ENCODE measurements at regions not wholly inside any gene's neighbourhood (a gene's known extent, or its start where the extent isn't known, plus 50 kb on each side); places are given as distances from the start of the nearest gene placed in this dataset.

DNA sequence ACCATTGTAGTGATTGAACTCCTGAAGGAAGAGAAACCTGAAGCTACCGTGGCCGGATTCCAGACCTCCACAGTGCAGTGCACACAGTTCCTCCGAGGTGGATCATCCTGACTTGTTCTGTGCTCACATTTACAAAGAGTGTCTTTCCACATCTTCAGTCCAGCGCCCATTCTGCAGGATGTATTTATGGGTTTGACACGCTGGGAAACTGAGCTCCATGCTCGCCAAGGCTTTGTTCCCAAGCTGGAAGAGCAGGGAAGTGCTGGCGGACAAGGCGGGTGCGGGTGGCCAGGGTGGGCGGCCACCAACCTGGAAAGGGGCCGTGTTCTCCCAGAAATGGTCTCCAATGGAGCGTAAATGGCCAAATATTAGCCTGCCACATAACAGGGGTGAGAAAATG lies 227.9 kb downstream of the IRF8 start:
- TF ChIP-seq, protein P1, sequence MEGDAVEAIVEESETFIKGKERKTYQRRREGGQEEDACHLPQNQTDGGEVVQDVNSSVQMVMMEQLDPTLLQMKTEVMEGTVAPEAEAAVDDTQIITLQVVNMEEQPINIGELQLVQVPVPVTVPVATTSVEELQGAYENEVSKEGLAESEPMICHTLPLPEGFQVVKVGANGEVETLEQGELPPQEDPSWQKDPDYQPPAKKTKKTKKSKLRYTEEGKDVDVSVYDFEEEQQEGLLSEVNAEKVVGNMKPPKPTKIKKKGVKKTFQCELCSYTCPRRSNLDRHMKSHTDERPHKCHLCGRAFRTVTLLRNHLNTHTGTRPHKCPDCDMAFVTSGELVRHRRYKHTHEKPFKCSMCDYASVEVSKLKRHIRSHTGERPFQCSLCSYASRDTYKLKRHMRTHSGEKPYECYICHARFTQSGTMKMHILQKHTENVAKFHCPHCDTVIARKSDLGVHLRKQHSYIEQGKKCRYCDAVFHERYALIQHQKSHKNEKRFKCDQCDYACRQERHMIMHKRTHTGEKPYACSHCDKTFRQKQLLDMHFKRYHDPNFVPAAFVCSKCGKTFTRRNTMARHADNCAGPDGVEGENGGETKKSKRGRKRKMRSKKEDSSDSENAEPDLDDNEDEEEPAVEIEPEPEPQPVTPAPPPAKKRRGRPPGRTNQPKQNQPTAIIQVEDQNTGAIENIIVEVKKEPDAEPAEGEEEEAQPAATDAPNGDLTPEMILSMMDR (optimal IDR thresholded peaks at IDR 0.05 in 1 of 3, IDR thresholded peaks at IDR 0.05 in 1 of 3, conservative IDR thresholded peaks at IDR 0.05 in 1 of 3; ENCODE audit: extremely low read depth in 1 of 3, insufficient read depth in 2 of 3, low read length in 3 of 3), result no peak
- no peak for TF ChIP-seq EZH2 (IDR thresholded peaks at IDR 0.05; ENCODE audit: low read length)

Data from keratinocyte (primary cell).